SIG-M5 treated with dmso at 0.1 percent for 504 hours (cell line): ENCODE measurements at regions not wholly inside any gene's neighbourhood (a gene's known extent, or its start where the extent isn't known, plus 50 kb on each side); places are given as distances from the start of the nearest gene placed in this dataset.

ENCODE experiments used
- DNase-seq: peaks from one replicate; lab custom pipeline; 2025; ENCODE audit not compliant: unreplicated experiment; lab: John Stamatoyannopoulos, UW

DNA sequence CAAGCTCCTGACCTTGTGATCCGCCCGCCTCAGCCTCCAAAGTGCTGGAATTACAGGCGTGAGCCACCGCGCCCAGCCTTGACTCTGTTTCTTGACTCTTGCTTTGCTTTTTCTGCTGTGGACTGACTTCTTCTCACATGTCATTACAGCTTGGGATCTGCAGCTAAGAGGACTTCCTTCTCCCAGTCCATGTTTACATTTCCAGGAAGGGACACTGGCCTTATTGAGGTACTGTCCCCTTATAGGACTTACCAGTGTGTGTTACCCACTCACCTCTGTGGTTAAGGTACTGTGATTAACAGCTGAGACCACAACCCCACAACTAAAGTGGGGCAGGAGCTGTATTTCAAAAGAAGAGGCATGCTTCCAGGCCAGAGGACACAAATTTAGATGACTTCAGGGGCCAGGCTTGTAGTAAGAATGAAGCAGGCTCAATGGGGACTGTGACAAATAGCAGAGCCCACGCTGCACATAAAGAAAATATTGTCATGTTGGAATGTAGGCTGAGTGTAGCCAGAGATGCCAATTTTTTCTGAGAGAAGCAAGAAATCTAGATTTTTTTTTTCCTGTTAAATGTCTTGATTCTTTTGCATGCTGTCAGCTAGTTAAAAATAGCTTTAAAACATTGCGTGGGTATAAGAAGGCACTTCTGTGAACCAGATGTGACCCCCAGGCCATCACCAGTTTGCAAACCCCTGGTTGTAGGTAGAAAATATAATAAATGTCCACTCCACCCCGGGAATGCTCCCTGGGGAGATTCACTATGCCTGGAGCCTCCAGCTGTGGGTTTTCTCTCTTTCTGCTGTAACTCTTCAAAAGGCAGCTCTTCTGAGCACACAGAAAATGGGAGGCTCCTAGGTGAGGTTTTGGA, 75.0 kb downstream of the PTPDC1 start:
- no peak for DNase-seq

DNA sequence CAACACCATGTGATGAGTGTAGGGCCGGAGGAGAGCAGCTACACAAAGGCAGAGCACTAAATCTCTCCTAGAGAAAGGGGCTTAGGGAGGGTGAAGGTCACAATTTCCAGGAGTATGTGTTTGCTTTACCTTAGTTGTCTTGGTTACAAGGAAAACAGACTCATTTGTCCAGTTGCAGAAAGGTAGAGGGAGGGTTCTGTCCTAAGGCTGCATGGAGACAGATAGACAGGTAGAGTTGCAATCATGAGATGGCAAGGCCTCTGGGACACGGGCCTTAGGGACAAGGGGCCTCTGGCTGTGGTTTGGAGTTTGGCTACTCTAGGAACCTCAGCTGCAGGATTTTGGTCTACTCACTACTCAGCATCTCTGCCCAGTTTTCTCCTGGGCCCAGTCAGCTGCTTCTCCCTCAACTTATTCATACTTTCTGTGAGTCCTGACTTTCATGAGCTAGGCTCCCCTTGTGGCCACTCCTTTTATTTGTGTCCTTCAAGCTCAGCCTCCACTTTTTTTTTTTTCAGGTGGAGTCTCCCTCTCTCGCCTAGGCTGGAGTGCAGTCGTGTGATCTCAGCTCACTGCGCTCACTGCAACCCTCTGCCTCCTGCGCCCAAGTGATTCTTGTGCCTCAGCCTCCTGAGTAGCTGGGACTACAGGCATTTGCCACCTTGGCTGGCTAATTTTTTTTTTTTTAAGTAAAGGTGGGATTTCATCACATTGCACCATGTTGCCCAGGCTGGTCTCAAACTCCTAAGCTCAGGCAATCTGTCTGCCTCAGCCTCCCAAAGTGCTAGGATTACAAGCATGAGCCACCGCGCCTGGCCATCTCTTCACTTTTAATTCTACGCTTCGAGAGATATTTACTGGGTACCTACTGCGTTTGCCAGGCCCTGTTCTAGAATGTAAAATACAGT, 76.6 kb downstream of the PTPDC1 start:
- DNase-seq = no peak

DNA sequence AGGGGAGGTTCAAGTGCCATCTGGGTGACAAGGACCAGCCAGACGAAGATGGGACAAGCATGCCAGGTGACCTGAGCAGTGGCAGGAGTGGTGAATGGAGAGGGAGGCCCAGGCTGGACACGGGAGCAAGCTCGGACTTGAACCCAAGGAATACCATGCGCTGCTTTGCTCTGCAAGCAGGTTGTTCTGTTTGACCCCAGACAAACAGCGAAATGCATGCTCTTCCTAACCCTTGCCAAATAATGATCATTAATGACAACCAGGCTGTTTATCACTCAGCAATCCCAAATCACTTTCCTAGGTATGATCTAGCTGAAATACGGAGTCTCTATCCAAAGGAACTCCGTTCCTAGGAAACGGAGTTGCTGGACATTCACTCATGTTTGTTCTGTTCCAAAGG, 77.4 kb downstream of the PTPDC1 start:
- DNase-seq = no peak

DNA sequence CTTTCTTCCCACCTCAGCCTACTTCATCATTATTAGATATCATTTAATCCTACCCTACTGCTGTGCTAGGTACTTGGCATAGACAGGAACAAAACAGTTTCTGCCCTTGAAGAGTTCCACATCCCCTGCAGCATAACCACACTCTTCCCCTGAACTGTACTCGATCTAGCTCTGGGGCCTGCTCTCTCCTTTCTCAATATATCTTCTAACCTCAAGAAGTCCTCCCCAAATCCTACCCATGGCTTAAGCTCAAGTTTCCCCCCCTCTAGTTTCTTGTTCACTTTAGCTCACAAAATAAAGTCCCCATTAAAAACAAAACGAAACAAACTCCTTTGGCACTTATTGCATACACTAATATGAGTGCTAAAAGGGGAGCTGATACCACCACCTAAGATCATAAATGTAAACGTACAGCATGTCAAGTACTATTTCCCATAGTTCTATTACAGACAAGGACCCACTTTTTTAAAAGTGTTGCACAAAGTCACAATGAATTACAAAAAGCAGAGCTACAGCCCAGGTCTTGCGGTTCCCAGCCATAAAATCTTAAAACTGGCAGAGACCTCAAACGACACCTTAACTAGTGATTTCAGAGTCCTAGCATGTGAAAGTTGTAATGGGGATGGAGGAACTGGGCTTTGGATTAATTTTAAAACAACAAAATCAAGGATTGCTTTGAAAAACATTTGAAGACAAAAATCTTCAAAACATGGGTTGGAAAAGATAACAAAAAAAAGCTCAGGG, 80.7 kb downstream of the PTPDC1 start:
- peak; percentile 52 for DNase-seq

DNA sequence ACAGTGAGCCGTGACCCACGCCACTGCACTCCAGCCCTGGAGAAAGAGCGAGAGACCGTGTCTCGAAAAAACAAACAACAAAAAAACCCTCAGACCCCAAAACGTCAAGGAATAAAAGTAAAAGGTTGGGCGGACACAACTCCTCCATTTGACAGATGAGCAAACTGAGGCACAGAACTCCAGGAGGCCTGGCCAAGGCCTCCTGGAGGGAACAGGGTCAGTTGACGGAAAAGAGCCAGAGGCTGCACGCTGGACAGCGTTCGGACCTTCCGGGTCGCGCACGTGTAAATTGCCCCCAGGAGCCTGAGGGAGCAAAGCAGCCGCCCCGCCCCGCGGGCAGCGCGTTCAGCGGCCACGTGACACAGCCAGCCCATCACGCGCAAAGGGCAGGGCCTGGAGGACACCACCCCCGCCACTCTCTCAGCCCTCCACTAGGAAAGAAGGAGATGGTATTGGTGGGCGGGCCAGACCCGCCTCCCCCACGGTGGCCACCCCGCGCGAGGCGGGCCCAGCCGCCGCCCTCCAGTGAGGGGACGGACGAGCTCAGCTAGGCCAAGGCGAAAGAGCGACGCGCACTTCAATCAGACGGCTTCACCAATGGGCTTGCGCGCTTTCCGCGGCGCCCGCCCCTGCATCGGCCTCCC, 81.5 kb downstream of the PTPDC1 start:
- DNase-seq = peak; percentile 98

DNA sequence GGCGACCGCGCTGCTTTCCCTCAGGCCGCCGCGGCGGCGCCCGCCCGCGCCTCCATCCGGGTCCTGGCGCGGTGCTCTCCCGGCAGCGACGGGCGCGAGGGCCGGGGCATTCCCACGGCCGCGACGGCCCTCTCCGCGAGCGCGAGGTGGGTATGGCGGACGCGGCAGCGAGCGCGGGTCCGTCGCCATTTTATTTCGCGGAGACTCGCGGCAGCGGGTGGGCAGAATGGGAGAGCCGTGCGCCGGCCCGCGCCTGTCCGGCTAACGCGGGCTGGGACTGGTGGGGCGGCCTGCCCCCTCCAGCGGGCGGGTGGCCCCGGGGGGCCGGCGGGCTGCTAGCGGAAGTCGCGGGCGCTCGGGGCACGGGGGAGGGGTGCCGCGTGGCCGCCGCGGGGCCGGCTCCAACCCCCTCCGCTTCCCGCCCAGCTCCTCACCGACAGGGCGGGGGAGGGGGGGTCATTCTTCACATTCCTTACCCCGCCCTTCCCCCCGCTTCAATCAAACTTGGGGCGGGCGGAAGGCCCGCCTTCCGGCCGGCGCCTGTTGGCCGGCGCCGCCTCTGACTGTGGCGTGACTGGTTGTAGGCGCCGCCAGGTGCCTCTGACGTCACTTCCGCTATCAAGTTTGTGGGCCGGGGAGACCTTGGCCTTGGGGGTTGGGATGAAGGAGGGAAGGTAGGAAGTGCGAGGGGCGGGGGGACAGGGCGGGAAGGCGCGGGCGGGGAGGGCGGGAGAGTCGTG, 82.1 kb downstream of the PTPDC1 start:
- peak; percentile 95 for DNase-seq

DNA sequence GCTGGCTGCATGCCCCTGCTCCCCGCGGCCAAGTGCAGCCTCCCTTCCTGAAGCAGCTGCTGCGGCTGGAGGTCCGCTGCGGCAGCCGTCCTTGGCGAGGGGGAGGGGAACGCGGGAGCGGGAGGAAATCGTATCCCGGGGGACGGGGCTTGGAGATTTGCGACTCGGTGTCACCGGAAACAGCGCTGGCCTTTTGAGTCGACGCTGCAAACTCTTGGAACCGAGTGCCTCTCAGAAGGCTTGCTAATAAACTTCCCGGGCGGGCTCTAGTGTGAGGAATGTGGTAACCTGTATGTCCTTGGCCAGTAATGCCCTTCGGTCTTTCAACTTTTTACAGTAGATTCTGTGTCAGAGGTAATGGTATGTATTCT, 82.7 kb downstream of the PTPDC1 start:
- DNase-seq = no peak

DNA sequence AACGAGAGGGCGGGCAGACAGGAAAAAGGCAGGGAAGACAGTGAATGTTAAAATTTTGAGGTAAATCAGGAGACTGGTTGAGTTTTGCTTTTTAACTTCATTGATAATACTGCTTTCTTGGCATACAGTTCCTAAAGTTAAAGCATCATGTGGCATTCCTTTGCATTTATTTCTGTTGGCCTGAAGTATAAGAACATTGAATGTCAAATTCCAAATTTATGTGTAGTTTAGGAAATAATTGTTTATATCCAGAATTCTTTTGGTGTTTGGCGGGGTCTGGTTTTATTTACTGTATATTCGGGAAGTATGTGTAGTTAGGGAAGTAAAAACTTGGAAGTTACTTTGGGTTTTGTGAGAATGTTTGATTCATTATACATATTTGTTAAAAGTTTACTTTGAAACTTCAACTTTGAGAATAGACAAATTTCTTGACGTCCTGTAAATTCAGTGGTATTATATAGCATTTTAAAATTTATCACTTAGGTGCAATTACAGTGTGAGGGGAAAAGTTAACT, 83.2 kb downstream of the PTPDC1 start:
- no peak for DNase-seq

DNA sequence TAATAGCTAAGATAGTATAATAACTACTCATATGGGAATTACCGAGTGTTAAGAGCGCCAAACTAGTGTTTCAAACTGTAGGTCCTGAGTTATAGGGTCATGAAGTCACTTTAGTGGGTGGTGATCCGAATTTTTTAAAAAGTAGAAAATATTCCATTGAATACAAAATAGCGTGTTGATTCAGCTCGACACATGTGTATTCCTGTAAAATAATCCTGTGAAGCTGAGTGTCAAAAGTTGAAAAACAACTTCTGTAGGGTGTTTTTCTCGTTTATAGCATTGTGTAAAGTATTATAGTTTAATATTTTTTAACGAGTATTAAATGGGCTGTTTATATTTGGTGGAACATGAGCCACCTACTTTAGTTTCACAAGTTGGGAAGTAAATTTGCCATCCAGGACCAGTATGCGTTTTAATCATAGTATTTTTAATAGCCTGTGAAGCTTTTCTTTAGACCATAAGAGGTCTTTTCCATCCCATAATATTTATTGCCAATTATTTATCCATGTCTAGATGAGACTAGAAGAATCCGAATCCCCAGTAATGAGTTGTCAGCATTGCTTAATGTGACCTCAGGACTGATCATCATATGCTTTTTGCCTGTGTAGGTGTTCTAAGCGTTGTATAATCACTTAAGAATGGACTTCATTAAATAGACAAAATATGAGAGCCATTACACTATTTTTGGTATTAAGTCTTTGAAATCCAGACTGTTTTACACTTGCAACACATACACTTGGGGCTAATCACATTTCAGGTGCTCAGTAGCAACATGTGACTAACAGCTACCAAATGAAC, 84.1 kb downstream of the PTPDC1 start:
- no peak for DNase-seq

DNA sequence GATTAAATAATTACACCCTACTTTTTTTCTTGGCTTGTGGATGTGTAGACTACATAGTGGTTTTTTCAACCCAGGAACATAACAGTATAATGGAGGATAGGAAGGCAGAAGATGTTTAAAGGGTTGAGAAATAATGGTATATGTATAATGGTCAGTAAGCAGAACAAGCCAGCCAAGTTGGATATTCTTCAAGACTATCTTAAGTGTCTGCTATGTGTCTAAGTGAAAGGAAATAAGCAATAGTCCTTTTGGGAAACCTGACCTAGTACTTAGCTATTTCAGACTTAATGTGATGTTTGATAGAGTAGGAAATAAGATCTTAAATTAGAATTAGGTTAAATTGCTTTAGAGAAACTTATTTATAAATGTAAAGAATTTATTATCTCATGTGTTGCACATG, 85.7 kb downstream of the PTPDC1 start:
- DNase-seq = no peak

DNA sequence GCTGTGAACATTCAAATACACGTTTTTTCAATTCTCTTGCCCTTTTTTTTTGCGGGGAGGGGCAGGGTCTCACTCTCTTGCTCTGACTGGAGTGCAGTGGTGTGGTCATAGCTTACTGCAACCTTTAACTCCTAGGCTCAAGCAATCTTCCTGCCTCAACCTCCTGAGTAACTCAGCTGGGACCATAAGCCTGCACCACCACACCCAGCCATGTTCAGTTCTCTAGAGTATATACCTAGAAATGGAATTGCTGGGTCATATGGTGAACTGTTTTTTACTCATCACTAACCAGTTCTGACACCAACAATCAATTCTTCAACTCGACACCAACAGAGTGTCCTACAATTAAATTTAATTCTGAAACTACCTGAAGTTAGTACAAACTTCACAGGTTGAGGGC, 85.5 kb upstream of the ZNF169 start:
- no peak for DNase-seq

DNA sequence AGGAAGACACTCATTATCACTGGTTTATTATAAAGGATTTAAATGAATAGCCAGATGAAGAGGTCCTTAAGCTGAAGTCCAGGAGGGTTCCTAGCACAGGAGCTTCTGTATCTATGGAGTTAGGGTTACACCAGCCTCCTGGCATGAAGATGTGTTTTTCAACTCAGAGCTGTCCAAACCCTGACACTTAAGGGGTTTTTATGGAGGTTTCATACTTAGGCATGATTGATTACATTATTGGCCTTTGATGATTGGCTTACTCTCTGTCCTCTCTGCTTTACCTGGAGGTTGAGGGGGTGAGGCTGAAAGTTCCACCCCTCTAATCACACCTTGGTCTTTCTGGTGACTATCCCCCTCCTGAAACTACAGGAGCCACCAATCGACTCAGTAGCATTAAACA, 84.9 kb upstream of the ZNF169 start:
- no peak for DNase-seq

DNA sequence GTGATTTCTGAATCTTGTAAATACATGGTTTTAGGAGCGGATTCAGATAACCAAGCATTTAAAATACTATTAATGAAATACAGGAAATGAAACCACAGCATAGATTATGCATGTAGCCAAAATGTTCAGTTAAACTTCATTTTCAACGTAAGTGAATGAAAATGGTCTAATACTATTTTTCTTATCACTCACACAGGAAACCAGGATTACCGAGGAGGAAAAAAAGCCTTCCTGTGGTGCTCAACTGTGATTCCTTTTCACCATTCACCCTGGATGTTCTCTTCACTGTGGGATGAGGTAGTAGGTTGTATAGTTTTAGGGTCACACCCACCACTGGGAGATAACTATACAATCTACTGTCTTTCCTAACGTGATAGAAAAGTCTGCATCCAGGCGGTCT, 83.4 kb upstream of the ZNF169 start:
- no peak for DNase-seq

DNA sequence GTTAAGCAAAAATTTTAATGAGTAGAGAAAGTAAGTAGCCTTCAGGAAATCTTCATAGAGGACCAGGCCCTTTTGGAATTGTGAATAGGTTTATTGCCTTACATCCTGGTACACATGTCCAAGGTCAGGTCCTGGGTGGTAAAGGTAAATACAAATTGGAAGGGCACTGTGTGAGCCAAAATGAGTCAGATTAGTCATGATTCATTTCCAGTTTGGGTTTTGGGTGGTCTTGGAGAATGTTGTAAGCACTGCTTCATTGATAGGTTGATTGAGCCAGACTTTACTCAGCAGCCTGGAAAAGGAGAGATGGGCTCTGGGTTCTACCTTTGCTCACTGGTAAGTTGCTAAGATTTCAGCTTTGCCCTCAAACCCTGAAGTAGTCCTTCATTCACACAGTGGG, 82.5 kb upstream of the ZNF169 start:
- no peak for DNase-seq

DNA sequence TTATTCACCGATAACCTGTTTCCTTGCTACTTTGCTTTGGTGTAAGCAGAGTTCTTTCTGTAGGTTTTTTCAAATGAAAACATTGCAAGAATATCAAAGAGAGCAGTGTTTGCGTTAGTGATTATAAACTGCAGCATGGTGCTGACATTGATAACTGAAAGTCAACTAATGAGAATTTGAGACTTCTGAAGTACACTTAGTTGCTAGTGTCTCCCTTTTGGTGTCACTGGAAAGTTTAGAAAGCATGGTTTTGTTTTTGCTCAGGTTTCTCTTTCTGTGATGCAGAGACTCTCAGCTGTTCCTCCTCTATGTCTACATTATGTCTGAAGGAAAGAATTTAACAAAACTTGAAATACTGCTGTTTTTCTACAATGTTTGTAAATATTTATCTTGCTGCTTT, 80.2 kb upstream of the ZNF169 start:
- no peak for DNase-seq

DNA sequence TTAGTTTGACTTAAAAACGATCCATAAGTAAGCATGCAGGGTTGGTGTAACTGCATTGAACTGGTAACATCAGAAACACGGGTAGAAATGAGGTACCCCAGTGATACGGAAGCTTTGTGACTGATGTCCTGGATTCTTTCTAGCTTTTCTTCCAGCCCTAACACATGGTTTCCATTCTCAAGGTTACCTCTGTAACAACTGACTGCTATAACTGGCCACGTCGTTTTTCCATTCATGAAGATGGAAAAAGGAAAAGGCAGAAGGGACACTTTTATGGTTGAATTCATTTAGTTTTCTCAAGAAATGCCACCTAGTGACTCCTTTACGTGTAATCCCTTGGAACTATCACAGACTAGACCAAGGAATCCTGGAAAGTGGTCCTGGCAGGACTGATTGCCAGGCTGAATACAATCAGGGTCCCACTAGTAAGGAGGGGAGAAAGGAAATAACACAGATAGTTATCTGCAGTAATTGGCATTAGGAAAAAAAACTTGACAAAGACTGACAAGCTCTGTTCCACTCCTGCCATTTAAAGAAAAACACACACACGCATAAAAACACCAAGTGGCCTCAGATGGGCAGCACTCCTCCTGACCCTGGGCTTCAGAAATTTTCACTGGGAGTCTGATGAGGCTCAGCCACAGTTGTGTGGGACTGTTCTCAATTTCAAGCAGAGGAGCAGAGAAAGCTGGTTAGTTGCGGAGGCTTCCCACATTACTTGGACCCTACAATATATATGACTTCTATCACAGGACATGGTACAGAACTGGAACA, 77.5 kb upstream of the ZNF169 start:
- DNase-seq = no peak

DNA sequence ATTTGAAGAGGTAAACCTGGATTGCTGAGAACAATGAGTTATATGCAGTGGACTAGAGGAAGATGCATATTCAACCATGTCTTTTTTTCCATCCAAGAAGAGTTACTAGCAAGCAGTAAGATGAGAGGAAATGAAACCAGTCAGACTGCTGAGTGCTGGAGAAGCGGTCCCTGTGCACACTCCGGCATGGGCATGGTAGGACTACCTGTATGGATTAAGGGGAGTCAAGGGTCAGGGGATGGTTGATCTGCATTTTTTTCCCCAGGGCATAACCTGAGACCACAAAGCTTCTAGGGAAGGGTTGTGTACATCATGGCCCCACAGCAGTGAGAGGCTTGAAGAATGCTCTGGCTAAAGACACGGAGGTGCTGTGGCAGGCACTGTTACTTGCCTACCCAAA, 76.6 kb upstream of the ZNF169 start:
- peak; percentile 31 for DNase-seq

DNA sequence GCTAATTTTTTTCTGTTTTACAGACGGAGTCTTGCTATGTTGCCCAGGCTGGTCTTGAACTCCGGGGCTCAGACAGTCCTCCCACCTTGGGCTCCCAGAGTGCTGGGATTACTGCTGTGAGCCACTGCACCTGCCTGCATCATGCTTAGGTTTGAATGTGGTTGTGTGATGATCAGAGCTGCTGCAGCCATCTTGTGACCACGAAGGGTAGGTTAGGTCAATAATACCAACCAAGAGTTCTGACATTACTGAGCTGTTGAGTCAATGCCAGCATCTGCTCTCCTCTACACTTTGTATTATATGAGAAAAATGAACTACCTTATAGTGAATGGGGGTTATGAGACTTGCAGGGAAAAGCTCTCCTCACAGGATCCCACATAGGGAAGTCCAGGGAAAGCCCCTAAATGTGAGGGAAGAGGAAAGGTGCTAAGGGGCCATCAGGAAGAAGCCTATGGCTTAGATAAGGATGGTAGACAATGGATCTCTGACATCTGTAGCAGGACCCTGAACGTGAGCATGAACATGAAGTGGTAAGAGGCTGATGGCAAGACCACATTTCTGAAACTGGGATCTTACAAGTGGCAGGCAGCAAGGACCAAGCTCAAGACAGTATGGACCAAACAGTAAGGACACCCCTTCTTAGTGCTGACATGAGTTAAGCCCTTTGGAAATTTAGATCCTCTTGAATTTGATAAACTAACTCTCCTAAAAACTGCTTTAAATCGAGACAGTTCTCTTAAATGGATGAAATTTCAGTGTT, 75.7 kb upstream of the ZNF169 start:
- no peak for DNase-seq
